HepG2 (cell line): ENCODE measurements at regions not wholly inside any gene's neighbourhood (a gene's known extent, or its start where the extent isn't known, plus 50 kb on each side); places are given as distances from the start of the nearest gene placed in this dataset.
A peak's percentile ranks its signal among the peaks of the same experiment; 100 is the strongest.

Experiments
- CBX5 ChIP-seq: sonication (generic); formaldehyde crosslinking; IDR thresholded peaks from 2 replicates; pipeline ENCODE4 v1.4.0; 2020; ENCODE audit warnings: missing genetic modification reagents, borderline replicate concordance
- CHCHD3 ChIP-seq: sonication (generic); formaldehyde crosslinking; IDR thresholded peaks from 2 replicates; pipeline ENCODE4 v1.8.0; 2022; ENCODE audit warnings: mild to moderate bottlenecking, missing genetic modification reagents, moderate library complexity
- CHD2 ChIP-seq: IDR thresholded peaks from 2 replicates; pipeline ENCODE4 v1.6.1; 2011; ENCODE audit warnings: low read depth, low read length, improper control_type of control experiment
- FOXA3 ChIP-seq: IDR thresholded peaks from 2 replicates; pipeline ENCODE4 v1.6.1; 2016; ENCODE audit warnings: missing genetic modification reagents, missing compliant biosample characterization
- GABPB1 ChIP-seq: IDR thresholded peaks from 2 replicates; pipeline ENCODE4 v1.6.1; 2016; ENCODE audit warnings: mild to moderate bottlenecking, missing genetic modification reagents, moderate library complexity, missing compliant biosample characterization
- GATAD1 ChIP-seq: IDR thresholded peaks from 2 replicates; pipeline ENCODE4 v1.6.1; 2016; ENCODE audit warnings: missing genetic modification reagents, missing compliant biosample characterization
- HDAC2 ChIP-seq: sonication (generic); formaldehyde crosslinking; IDR thresholded peaks from 2 replicates; pipeline ENCODE4 v1.4.0; 2020; ENCODE audit warnings: missing genetic modification reagents
- KAT8 ChIP-seq: IDR thresholded peaks from 2 replicates; pipeline ENCODE4 v1.6.1; 2016; ENCODE audit warnings: missing genetic modification reagents, missing compliant biosample characterization
- STAG1 ChIP-seq: sonication (generic); formaldehyde crosslinking; IDR thresholded peaks from 2 replicates; pipeline ENCODE4 v1.4.0; 2020; ENCODE audit warnings: missing genetic modification reagents
- ZFP1 ChIP-seq: IDR thresholded peaks from 2 replicates; pipeline ENCODE4 v1.6.1; 2016
- ZFX ChIP-seq: sonication (generic); formaldehyde crosslinking; IDR thresholded peaks from 2 replicates; pipeline ENCODE4 v1.4.0; 2020; ENCODE audit warnings: mild to moderate bottlenecking, low read depth, missing genetic modification reagents, moderate library complexity
- ZNF329 ChIP-seq: sonication (generic); formaldehyde crosslinking; IDR thresholded peaks from 2 replicates; pipeline ENCODE4 v1.9.0; 2021; ENCODE audit warnings: low read depth, mild to moderate bottlenecking, missing genetic modification reagents
- ZNF598 ChIP-seq: sonication (generic); formaldehyde crosslinking; IDR thresholded peaks from 2 replicates; pipeline ENCODE4 v1.5.1; 2020; ENCODE audit warnings: mild to moderate bottlenecking, missing genetic modification reagents, borderline replicate concordance
- ZNF644 ChIP-seq: IDR thresholded peaks from 2 replicates; pipeline ENCODE4 v1.6.1; 2016; ENCODE audit warnings: low read depth
- ZNF839 ChIP-seq: sonication (generic); formaldehyde crosslinking; IDR thresholded peaks from 2 replicates; pipeline ENCODE4 v1.4.0; 2020; ENCODE audit warnings: missing genetic modification reagents, mild to moderate bottlenecking, borderline replicate concordance
- TF ChIP-seq, protein P1 (sequence below), 2 experiments: sonication (generic) in 1 of 2; formaldehyde crosslinking in 1 of 2; IDR thresholded peaks; 2 replicates each; pipeline versions ENCODE4 v1.4.0 to v1.6.1; 2018 to 2020; ENCODE audit warnings: missing genetic modification reagents in 2 of 2, borderline replicate concordance in 1 of 2, low read depth in 1 of 2, mild to moderate bottlenecking in 1 of 2, missing biosample characterization in 1 of 2
- TF ChIP-seq, protein P2 (sequence below): sonication (generic); formaldehyde crosslinking; IDR thresholded peaks from 2 replicates; pipeline ENCODE4 v1.9.0; 2022; ENCODE audit warnings: missing genetic modification reagents, mild to moderate bottlenecking, borderline replicate concordance
- TF ChIP-seq, protein P3 (sequence below): sonication (generic); formaldehyde crosslinking; IDR thresholded peaks from 2 replicates; pipeline ENCODE4 v1.9.0; 2021; ENCODE audit warnings: missing genetic modification reagents, mild to moderate bottlenecking, borderline replicate concordance
- TF ChIP-seq, protein P4 (sequence below): sonication (generic); formaldehyde crosslinking; IDR thresholded peaks from 2 replicates; pipeline ENCODE4 v1.5.0; 2020; ENCODE audit warnings: mild to moderate bottlenecking, missing genetic modification reagents
- TF ChIP-seq, protein P5 (sequence below): sonication (generic); formaldehyde crosslinking; IDR thresholded peaks from 2 replicates; pipeline ENCODE4 v1.5.0; 2020; ENCODE audit warnings: missing genetic modification reagents
- TF ChIP-seq, protein P6 (sequence below): IDR thresholded peaks from 2 replicates; pipeline ENCODE4 v1.6.1; 2018; ENCODE audit warnings: missing genetic modification reagents, mild to moderate bottlenecking, missing compliant biosample characterization

DNA sequence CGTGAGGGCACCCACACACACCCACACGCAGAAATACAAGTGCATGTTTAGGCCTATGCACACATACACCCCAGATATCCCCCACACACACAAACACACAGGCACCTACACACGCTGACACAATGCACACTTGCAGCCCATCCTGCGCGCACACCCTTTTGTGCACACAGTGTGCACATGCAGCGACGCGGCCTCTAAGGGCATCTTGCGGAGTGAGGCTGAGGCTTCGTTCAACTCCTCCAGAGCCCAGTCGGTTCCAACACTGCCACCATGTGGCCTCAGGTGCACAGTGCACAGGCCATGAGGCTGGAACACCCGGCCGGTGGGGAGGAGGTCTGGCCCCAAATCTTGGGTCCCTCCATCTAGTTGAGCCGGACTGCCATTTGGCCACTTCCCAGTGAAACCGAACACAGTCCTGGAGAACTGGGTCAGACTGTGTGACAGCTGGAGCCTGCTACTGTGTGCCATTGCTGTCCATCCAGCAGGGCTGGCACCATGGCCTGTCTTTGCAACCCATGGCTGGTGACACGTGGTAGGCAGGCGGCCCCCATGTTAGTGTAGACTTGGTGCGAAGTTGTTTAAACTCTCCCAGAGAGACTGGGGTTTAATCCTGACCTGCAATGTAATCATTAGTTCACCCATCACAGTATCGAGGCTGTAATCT, 97.7 kb upstream of the MVB12B start (continued):
- peak; percentile 33; the same call in 1 of the 2 replicates for TF ChIP-seq HDAC2 (CRISPR knock-in tag)
- TF ChIP-seq ZNF644 (CRISPR knock-in tag): no peak
- TF ChIP-seq, protein P1, sequence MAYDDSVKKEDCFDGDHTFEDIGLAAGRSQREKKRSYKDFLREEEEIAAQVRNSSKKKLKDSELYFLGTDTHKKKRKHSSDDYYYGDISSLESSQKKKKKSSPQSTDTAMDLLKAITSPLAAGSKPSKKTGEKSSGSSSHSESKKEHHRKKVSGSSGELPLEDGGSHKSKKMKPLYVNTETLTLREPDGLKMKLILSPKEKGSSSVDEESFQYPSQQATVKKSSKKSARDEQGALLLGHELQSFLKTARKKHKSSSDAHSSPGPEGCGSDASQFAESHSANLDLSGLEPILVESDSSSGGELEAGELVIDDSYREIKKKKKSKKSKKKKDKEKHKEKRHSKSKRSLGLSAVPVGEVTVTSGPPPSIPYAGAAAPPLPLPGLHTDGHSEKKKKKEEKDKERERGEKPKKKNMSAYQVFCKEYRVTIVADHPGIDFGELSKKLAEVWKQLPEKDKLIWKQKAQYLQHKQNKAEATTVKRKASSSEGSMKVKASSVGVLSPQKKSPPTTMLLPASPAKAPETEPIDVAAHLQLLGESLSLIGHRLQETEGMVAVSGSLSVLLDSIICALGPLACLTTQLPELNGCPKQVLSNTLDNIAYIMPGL (CRISPR knock-in tag; IDR thresholded peaks at IDR 0.05; ENCODE audit: borderline replicate concordance in 1 of 2, low read depth in 1 of 2): peak in 1 of 2 experiments; percentile 22; a peak in 1 of 4 replicates
- TF ChIP-seq ZNF839: peak; percentile 55; the same call in 1 of the 2 replicates
- TF ChIP-seq STAG1: peak; percentile 97
- TF ChIP-seq GATAD1 (CRISPR knock-in tag): no peak
- no peak for TF ChIP-seq KAT8 (CRISPR knock-in tag)
- TF ChIP-seq CHD2: no peak
- no peak for TF ChIP-seq CHCHD3 (CRISPR knock-in tag)
- TF ChIP-seq, protein P2, sequence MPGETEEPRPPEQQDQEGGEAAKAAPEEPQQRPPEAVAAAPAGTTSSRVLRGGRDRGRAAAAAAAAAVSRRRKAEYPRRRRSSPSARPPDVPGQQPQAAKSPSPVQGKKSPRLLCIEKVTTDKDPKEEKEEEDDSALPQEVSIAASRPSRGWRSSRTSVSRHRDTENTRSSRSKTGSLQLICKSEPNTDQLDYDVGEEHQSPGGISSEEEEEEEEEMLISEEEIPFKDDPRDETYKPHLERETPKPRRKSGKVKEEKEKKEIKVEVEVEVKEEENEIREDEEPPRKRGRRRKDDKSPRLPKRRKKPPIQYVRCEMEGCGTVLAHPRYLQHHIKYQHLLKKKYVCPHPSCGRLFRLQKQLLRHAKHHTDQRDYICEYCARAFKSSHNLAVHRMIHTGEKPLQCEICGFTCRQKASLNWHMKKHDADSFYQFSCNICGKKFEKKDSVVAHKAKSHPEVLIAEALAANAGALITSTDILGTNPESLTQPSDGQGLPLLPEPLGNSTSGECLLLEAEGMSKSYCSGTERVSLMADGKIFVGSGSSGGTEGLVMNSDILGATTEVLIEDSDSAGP (CRISPR knock-in tag): peak; percentile 54; the same call in 1 of the 2 replicates
- TF ChIP-seq, protein P3, sequence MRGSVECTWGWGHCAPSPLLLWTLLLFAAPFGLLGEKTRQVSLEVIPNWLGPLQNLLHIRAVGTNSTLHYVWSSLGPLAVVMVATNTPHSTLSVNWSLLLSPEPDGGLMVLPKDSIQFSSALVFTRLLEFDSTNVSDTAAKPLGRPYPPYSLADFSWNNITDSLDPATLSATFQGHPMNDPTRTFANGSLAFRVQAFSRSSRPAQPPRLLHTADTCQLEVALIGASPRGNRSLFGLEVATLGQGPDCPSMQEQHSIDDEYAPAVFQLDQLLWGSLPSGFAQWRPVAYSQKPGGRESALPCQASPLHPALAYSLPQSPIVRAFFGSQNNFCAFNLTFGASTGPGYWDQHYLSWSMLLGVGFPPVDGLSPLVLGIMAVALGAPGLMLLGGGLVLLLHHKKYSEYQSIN: no peak
- TF ChIP-seq ZNF329 (CRISPR knock-in tag): no peak
- peak; percentile 35; the same call in 1 of the 2 replicates for TF ChIP-seq CBX5 (CRISPR knock-in tag)
- TF ChIP-seq, protein P4, sequence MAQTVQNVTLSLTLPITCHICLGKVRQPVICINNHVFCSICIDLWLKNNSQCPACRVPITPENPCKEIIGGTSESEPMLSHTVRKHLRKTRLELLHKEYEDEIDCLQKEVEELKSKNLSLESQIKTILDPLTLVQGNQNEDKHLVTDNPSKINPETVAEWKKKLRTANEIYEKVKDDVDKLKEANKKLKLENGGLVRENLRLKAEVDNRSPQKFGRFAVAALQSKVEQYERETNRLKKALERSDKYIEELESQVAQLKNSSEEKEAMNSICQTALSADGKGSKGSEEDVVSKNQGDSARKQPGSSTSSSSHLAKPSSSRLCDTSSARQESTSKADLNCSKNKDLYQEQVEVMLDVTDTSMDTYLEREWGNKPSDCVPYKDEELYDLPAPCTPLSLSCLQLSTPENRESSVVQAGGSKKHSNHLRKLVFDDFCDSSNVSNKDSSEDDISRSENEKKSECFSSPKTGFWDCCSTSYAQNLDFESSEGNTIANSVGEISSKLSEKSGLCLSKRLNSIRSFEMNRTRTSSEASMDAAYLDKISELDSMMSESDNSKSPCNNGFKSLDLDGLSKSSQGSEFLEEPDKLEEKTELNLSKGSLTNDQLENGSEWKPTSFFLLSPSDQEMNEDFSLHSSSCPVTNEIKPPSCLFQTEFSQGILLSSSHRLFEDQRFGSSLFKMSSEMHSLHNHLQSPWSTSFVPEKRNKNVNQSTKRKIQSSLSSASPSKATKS (CRISPR knock-in tag): no peak
- TF ChIP-seq, protein P5, sequence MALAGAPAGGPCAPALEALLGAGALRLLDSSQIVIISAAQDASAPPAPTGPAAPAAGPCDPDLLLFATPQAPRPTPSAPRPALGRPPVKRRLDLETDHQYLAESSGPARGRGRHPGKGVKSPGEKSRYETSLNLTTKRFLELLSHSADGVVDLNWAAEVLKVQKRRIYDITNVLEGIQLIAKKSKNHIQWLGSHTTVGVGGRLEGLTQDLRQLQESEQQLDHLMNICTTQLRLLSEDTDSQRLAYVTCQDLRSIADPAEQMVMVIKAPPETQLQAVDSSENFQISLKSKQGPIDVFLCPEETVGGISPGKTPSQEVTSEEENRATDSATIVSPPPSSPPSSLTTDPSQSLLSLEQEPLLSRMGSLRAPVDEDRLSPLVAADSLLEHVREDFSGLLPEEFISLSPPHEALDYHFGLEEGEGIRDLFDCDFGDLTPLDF (CRISPR knock-in tag): no peak
- peak; percentile 40 for TF ChIP-seq GABPB1
- peak; percentile 53; the same call in 1 of the 2 replicates for TF ChIP-seq ZFX (CRISPR knock-in tag)
- no peak for TF ChIP-seq ZFP1
- TF ChIP-seq, protein P6, sequence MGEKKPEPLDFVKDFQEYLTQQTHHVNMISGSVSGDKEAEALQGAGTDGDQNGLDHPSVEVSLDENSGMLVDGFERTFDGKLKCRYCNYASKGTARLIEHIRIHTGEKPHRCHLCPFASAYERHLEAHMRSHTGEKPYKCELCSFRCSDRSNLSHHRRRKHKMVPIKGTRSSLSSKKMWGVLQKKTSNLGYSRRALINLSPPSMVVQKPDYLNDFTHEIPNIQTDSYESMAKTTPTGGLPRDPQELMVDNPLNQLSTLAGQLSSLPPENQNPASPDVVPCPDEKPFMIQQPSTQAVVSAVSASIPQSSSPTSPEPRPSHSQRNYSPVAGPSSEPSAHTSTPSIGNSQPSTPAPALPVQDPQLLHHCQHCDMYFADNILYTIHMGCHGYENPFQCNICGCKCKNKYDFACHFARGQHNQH (CRISPR knock-in tag): peak; percentile 28; the same call in 1 of the 2 replicates
- TF ChIP-seq FOXA3 (CRISPR knock-in tag): no peak
- no peak for TF ChIP-seq ZNF598 (CRISPR knock-in tag)
